ENCODE measurements at regions not wholly inside any gene's neighbourhood (a gene's known extent, or its start where the extent isn't known, plus 50 kb on each side); places are given as distances from the start of the nearest gene placed in this dataset.

DNA sequence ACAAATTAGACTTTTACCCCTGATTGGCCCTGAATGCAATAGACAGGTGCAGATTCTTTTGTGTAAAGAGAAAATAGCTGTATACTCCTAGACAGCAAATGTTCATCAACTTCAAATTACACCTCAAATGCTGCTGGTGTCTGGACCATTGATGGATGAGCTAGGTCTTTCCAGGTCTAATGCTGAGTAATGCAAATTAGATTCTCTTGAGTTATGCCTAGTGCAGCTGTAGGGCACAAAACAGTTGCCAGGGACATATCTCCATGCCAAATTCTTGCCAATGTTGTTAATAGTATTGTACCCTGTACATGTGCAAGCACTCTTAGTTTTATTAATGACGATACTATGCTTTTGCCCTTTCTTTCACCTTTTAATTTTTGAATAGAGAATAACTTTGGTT, 72.3 kb upstream of the CNTLN start:
- TF ChIP-seq YY1 (IDR thresholded peaks at IDR 0.05; ENCODE audit: low read depth) (no peak), FOXM1 (IDR thresholded peaks at IDR 0.05; ENCODE audit: borderline replicate concordance, low read depth) (no peak), TAF1 (IDR thresholded peaks at IDR 0.05; ENCODE audit: low read depth) (no peak)
